ENCODE measurements at regions not wholly inside any gene's neighbourhood (a gene's known extent, or its start where the extent isn't known, plus 50 kb on each side); places are given as distances from the start of the nearest gene placed in this dataset.
"Not testable (repeated sequence)": the region's sequence is repeated elsewhere in the genome, so short reads cannot be mapped to it uniquely, and the experiment has no call there.

DNA sequence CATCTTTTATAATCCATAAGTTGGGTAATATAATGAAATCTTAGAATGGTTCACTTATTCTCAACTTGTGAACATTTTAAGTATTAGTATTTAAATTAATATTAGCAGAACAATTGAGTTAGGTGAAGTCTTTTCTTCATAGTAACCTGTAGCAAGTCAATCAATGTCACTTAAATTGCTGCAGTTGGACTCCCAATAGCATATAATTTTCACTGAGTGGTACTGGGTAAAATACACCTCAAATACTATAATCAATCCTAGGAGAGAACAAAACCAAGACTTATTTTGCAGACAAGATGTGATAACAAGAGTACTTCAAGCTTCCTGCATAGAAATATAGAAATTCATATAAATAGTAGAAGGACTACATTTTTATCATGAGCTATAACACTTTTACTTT lies 677.9 kb upstream of the LRRN3 start:
- in situ Hi-C loops (cut with HindIII; ENCODE audit: low sequenced_read_pairs) = no loop called here

DNA sequence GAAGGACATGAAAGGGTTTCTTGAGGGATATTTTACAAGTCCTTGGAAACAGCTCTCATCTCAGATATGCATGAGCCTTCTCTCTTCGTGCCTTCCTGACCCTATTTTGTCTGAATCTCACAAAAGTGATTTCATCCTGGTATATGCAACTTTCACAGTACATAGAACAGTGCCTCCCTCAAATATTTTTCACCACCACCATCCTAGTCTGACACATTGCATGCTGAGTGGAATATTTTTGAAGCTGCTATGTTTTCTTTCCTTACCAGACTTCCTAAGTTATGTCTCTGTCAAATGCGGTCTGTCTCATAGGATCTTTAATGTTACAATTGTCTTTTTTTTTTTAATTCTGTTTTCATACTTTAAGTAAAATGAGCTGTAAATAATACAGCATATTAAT lies 673.3 kb upstream of the LRRN3 start:
- in situ Hi-C loops (cut with HindIII; ENCODE audit: low sequenced_read_pairs) = no loop called here

DNA sequence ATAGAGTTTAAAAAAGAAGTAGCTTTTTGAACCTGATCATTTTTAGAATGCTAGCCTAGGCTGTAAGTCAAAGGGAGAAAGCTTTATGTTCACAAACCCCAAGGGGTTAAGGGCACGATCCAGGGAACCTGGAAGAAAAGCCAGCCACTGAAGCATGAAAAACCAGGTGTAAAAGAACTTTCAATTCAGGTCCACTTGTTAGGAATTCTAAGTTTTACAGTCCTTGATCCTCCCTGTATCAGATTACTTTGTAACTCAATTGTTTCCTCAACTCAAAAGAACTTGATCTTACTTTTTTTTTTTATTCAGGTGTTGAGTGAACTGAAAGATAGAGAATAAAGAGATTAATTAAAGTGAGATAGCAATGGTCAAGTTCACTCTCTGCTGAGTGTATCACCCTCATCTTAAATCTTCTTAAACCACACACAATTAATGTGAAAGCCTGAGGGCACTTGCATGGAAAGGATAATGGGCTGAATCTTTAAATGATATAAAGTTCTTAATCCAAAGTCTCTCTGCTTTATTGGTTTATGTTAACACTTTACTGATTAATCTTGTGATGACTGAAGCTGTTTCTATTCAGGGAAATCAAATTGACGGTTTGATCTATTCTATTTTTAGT lies 672.2 kb upstream of the LRRN3 start:
- in situ Hi-C loops (cut with HindIII; ENCODE audit: low sequenced_read_pairs) = no loop called here

GRCh38 chr7:110420788-110421187 lies 670.1 kb upstream of the LRRN3 start:
- in situ Hi-C loops (cut with HindIII; ENCODE audit: low sequenced_read_pairs) = no loop called here

GRCh38 chr7:110421490-110422241 lies 669.3 kb upstream of the LRRN3 start:
- in situ Hi-C loops (cut with HindIII; ENCODE audit: low sequenced_read_pairs) = no loop called here

DNA sequence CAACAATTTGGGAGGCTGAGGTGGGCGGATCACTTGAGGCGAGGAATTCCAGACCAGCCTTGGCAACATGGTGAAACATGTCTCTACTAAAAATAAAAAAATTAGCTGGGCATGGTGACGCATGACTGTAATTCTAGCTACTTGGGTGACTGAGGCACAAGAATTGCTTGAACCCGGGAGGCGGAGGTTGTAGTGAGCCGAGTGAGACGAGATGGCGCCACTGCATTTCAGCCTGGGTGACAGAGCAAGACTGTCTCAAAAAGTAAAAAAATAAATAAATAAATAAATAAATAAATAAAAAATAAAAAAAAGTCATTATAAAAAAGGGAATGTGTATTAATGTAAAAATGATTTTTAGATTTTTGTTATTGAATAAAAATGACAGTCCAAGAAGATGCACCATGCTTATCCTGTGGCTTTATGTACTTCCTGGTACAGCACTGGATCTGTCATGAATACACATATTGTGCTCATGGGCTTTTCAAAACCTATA lies 658.8 kb upstream of the LRRN3 start:
- in situ Hi-C loops (cut with HindIII; ENCODE audit: low sequenced_read_pairs) = no loop called here

GRCh38 chr7:110438926-110439325 lies 652.0 kb upstream of the LRRN3 start:
- in situ Hi-C loops (cut with HindIII; ENCODE audit: low sequenced_read_pairs) = not testable (repeated sequence)

- in situ Hi-C loops (cut with HindIII; ENCODE audit: low sequenced_read_pairs) = no loop called here
These were observed 648.5 kb upstream of the LRRN3 start for GRCh38 chr7:110442381-110442837.

DNA sequence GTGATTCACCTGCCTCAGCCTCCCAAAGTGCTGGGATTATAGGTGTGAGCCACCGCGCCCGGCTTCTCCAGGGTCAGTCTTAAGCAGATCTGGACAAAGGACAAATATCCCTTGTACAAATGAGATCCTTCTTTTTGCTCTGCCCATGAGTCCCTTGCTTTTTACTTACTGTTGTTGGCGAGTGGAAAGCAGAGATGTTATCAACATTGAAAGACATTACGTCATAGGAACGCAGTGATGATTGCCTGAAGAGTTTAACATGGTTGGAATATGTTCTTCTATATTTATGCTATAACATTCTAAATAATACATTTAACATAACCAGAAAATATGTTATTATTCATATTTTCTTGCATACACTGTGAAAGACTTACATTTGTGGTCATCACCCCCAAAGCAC lies 644.3 kb upstream of the LRRN3 start:
- in situ Hi-C loops (cut with HindIII; ENCODE audit: low sequenced_read_pairs) = no loop called here

DNA sequence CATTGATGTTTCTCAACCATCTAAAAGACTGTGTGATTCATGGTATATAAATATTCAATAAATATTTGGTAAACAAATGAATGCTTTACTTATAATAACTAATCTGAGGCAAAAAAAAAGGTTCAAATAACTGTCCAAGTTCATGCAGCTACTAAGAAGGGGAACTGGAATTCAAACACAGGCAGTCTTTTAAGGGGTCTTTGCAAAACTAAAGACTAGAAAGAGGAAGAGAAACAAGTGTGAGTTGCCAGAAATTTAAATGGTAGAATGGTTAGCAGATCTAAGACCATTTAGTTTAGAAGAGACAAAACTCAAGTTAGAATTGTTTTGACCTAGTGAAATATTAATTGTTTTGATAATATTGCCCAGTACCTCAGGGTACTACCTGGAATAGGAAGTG lies 642.0 kb upstream of the LRRN3 start:
- in situ Hi-C loops (cut with HindIII; ENCODE audit: low sequenced_read_pairs) = no loop called here

GRCh38 chr7:110454713-110455112 lies 636.2 kb upstream of the LRRN3 start:
- in situ Hi-C loops (cut with HindIII; ENCODE audit: low sequenced_read_pairs) = no loop called here

DNA sequence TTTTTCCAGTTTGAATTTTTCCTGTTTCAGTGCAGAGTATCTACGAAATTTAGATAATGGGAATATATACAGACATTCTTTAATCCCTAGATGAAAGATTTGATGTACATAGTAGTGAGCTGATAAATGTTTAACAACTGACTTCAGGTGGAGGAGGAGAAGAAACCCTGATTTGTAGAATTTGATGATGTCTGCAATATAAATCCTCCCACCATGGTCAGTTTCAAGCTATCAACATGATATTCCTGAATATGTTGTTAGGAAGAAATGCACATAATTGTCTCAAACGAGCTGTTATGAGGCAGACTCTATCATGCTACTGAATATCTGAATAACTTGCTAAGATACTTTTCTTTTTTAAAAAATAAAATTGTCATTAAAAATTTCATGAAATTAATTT lies 629.3 kb upstream of the LRRN3 start:
- in situ Hi-C loops (cut with HindIII; ENCODE audit: low sequenced_read_pairs) = no loop called here

DNA sequence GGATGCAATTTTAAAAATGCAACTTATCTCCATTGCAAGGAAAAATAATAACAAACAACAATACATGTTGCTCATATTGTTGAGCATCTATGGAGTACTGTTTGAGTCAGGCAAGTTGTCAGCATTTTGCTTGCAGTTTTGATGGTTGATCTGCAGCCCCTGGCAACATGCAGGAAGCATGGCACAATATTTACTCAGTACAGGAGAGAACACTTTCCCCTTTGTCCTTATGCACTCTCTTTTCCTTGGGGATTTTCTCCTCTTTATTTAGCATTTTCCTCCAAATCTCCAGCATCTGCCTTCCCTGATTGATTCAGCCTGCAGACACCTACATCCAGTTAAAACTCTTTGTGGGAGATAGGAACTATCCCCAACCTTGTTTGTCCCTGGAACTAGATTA lies 620.5 kb upstream of the LRRN3 start:
- in situ Hi-C loops (cut with HindIII; ENCODE audit: low sequenced_read_pairs) = no loop called here

DNA sequence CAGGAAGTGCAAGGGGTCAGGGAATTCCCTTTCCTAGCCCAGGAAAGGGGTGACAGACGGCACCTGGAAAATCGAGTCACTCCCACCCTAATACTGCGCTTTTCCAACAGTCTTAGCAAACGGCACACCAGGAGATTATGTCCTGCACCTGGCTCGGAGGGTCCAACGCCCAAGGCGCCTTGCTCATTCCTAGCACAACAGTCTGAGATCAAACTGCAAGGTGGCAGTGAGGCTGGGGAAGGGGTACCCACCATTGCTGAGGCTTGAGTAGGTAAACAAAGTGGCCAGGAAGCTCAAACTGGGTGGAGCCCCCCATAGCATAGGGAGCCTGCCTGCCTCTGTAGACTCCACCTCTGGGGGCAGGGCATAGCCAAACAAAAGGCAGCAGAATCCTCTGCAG lies 618.5 kb upstream of the LRRN3 start:
- in situ Hi-C loops (cut with HindIII; ENCODE audit: low sequenced_read_pairs) = not testable (repeated sequence)

DNA sequence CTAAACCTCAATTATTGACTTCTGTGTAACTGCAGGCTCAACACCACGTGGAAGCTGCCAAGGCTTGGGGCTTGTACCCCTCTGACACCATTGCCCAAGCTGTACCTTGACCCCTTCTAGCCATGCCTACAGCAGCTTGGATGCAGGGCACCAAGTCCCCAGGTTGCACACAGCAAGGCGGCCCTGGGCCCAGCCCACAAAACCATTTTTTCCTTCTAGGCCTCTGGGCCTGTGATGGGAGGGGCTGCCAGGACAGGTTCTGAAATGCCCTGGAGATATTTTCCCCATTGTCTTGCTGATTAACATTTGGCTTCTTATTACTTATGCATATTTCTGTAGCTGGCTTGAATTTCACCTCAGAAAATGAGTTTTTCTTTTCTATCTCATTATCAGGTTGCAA lies 610.0 kb upstream of the LRRN3 start:
- in situ Hi-C loops (cut with HindIII; ENCODE audit: low sequenced_read_pairs) = no loop called here

GRCh38 chr7:110483553-110483952 lies 607.4 kb upstream of the LRRN3 start:
- in situ Hi-C loops (cut with HindIII; ENCODE audit: low sequenced_read_pairs) = no loop called here

DNA sequence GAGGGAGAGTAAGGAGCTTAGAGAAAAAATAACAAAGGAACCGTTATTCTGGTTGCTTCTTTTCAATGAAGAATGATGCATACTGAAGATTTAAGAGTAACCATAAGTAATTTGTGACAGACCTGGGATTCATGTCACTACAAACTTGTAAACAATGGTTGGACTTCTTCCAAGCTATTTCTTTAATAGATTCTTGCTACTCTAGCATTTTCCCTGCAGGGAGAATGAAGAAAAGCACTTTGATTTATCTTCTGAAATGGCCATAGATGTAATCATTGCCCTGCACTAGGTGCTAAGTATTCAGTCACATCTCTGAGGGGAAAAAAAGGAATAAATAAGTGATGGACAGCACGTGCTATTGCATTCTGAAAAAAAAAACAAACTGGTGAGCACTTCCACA lies 606.6 kb upstream of the LRRN3 start:
- in situ Hi-C loops (cut with HindIII; ENCODE audit: low sequenced_read_pairs) = no loop called here

DNA sequence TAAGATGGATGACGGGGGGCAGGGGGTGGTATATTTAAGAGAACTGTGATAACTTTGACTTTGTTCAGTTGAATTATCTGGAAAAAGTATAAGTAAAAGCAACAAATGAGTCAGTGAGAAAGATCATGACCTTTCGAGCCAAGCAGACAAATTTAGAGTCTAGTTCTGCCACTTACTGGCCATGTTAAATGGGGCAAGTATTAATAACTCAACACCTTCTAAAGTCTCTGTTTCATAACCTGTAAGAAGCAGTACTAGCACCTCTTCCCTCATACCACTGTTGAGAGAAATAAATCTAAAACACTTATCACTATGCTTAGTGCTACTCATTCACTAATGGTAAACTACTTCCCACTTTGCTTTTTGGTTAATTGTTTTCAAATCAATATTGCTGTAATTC lies 604.4 kb upstream of the LRRN3 start:
- in situ Hi-C loops (cut with HindIII; ENCODE audit: low sequenced_read_pairs) = no loop called here

DNA sequence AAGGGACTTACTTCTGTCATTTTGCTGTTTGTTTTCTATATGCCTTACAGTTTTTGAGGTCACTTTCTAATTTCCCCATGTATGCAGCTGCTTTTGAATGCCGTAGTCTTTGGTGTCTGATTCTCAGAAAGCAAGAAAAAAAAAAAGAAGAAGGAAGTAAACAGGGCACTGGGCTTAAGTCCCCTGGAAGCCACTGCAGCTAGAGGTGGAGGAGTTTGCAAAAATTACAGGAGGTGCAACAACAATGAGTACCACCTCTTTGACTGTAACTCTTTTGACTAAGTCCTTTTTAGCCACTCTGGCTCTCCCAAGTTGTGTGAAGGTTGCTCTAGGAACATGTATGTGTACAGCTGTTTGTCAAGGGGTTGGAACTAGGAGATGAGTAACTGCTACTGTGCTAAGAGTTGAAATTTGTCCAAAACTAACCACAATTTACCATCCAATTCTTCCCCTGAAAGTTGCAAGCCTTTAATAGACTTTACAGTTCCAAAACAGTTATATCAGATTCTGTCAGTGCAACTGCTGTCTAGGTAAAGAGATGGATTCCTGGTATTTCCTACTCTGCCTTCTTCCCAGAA lies 588.0 kb upstream of the LRRN3 start:
- in situ Hi-C loops (cut with HindIII; ENCODE audit: low sequenced_read_pairs) = no loop called here

DNA sequence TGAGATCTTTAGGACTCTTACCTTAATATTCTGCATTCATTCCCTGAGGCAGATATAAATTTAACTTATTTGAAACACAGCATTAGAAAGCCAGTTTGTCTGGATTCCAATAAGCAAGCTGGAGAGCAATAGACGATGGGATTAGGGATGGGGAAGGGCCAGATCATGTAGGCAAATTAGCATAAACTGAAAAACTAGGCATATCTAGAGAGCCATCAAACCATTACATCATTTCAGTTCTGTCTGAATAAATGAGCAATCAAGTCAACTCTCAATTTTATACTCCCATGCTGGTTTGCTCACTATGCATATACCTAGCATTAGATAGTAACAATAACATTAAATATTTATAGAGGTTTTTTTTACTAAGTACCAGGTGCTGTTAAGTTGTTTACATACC lies 583.6 kb upstream of the LRRN3 start:
- in situ Hi-C loops (cut with HindIII; ENCODE audit: low sequenced_read_pairs) = no loop called here

DNA sequence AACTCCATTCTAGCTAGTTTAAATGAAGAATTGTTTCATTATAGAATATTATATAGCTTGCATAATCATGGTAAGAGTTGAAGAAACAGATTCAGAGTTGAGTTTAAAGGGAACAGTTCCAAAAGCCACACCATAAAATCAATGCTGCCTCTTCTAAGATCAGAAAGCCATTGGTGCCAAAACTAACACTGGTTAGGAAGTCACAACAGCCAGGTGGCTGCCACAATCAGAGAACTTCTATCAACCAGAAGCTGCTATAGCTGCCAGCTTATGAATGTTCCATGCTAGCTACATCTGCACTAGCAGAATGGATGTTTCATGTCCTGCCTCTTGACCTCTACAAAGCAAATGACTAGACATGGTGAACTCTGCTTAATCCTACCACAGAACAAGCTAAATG lies 583.1 kb upstream of the LRRN3 start:
- in situ Hi-C loops (cut with HindIII; ENCODE audit: low sequenced_read_pairs) = no loop called here

- in situ Hi-C loops (cut with HindIII; ENCODE audit: low sequenced_read_pairs) = not testable (repeated sequence)
These were observed 575.9 kb upstream of the LRRN3 start for GRCh38 chr7:110514975-110515551.
